Nephron (organoid): ENCODE measurements at regions not wholly inside any gene's neighbourhood (a gene's known extent, or its start where the extent isn't known, plus 50 kb on each side); places are given as distances from the start of the nearest gene placed in this dataset.

ENCODE experiments used
- H3K27ac Mint-ChIP-seq, 3 experiments: 2 replicates each; pipeline ENCODE4 v1.8.0; 2020; ENCODE audit warnings: mixed read lengths in 3 of 3, mild to moderate bottlenecking in 2 of 3, moderate library complexity in 1 of 3
- H3K27me3 Mint-ChIP-seq: 2 replicates; pipeline ENCODE4 v1.8.0; 2021; ENCODE audit warnings: low read depth, mild to moderate bottlenecking, moderate library complexity, mixed read lengths
- H3K36me3 Mint-ChIP-seq: 2 replicates; pipeline ENCODE4 v1.8.0; 2020; ENCODE audit warnings: low read depth, mixed read lengths
- H3K4me1 Mint-ChIP-seq: 2 replicates; pipeline ENCODE4 v1.8.0; 2020; ENCODE audit warnings: mixed read lengths
- H3K4me3 Mint-ChIP-seq, 3 experiments: 2 replicates each; pipeline ENCODE4 v1.8.0; 2020; ENCODE audit warnings: mild to moderate bottlenecking in 3 of 3, mixed read lengths in 3 of 3, moderate library complexity in 2 of 3
- H3K9me3 Mint-ChIP-seq: 2 replicates; pipeline ENCODE4 v1.8.0; 2020; ENCODE audit warnings: mixed read lengths
- TF ChIP-seq, protein P1 (sequence below), 3 experiments: fragments of 200-600 bp; sonication (generic); IDR thresholded peaks; one replicate each; pipeline ENCODE4 v1.5.0; 2021; ENCODE audit warnings: antibody characterized with exemption in 3 of 3; ENCODE audit not compliant: unreplicated experiment in 3 of 3

DNA sequence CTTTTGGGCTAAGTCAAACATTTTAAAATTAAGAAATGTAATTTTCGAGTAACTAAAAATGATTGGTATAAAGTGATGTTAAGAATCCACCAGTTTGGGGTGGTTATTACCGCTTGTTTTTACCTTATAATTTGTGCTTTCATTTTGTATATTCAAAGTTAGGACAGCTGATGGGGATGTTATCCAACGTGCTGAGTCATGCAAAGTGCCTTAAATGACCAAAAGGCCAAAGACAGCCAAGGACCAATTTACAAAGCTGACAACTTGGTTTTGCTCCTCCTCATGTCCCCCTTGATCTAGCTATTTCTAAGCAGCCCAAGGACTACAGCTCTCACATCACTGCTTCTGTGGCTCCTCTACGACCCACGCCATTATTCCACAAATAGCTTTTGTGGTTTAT lies 181.4 kb upstream of the PCDH7 start:
- Mint-ChIP-seq H3K4me3 (no peak overlapping the region), H3K9me3 (no peaks in the 10 kb centered on the region), H3K36me3 (no peaks in the 10 kb centered on the region), H3K4me1 (peaks cover 3% of the 10 kb centered on the region), H3K27ac (no peak overlapping the region), H3K27me3 (no peaks in the 10 kb centered on the region)
- TF ChIP-seq, protein P1, sequence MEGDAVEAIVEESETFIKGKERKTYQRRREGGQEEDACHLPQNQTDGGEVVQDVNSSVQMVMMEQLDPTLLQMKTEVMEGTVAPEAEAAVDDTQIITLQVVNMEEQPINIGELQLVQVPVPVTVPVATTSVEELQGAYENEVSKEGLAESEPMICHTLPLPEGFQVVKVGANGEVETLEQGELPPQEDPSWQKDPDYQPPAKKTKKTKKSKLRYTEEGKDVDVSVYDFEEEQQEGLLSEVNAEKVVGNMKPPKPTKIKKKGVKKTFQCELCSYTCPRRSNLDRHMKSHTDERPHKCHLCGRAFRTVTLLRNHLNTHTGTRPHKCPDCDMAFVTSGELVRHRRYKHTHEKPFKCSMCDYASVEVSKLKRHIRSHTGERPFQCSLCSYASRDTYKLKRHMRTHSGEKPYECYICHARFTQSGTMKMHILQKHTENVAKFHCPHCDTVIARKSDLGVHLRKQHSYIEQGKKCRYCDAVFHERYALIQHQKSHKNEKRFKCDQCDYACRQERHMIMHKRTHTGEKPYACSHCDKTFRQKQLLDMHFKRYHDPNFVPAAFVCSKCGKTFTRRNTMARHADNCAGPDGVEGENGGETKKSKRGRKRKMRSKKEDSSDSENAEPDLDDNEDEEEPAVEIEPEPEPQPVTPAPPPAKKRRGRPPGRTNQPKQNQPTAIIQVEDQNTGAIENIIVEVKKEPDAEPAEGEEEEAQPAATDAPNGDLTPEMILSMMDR (IDR thresholded peaks at IDR 0.05; ENCODE audit: unreplicated experiment in 3 of 3) = no peak

DNA sequence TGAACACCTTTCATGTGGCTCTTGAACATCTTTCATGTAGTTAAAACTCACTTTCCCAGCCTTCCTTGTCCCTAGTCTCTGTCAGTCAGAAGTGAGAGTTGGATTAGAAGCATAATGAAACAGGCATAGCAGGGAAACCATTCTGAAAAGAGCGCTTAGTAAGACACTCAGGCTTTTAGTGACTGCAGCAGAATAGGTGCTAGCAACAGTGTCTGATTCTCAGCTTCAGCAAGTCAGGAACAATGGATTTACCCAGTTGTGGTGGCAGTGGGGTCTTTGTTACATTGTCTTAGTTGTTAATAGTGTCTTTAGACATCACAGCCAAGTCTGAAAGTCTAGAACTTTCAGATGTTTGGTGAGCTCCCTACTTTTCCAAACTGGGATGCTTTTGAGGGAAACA lies 177.1 kb upstream of the PCDH7 start:
- Mint-ChIP-seq H3K36me3 (no peaks in the 10 kb centered on the region), H3K4me3 (no peak overlapping the region), H3K27ac (no peak overlapping the region), H3K27me3 (no peaks in the 10 kb centered on the region), H3K4me1 (no peaks in the 10 kb centered on the region), H3K9me3 (no peaks in the 10 kb centered on the region)
- TF ChIP-seq, protein P1 (IDR thresholded peaks at IDR 0.05; ENCODE audit: unreplicated experiment in 3 of 3) = no peak

DNA sequence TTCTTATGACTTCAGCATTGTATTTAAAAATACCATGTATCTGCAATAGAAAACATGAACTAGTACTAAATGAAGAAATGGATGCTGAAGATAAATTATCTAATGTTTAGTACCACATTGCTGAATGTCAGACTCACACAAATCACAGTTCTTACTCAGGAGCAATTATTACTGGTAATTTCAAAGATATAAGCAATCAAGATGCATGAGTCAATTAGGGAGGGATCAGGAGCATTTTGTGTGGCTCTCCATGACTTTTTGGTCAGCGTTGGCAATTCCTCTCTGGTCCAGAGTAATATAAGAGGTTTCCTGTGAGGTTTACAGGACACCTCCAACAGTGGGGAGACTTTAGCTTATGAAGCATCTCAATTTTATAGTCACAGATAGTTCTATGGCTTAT lies 167.0 kb upstream of the PCDH7 start:
- Mint-ChIP-seq H3K4me3 (no peak overlapping the region), H3K27ac (no peak overlapping the region), H3K4me1 (peaks cover 5% of the 10 kb centered on the region), H3K9me3 (peaks cover 4% of the 10 kb centered on the region), H3K36me3 (no peaks in the 10 kb centered on the region), H3K27me3 (no peaks in the 10 kb centered on the region)
- TF ChIP-seq, protein P1 (IDR thresholded peaks at IDR 0.05; ENCODE audit: unreplicated experiment in 3 of 3) = no peak

DNA sequence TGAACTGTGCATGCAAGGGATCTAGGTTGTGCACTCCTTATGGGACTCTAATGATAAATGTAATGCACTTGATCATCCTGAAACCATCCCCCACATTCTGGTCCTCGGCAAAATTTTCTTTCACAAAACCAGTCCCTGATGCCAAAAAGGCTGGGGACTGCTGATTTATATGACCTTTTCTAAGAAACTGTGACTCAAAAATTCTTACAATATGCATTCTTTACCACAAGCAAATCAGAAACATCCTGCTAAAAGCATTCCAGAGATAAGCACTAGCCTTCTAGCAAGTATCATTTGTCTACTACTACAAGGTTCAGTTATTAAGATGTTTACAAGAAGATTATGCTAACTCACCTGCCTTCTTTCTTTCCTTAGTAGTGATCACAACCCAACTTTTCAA lies 166.5 kb upstream of the PCDH7 start:
- Mint-ChIP-seq H3K4me3 (no peak overlapping the region), H3K27me3 (no peaks in the 10 kb centered on the region), H3K36me3 (no peaks in the 10 kb centered on the region), H3K4me1 (peaks cover 5% of the 10 kb centered on the region), H3K9me3 (peaks cover 4% of the 10 kb centered on the region), H3K27ac (no peak overlapping the region)
- TF ChIP-seq, protein P1 (IDR thresholded peaks at IDR 0.05; ENCODE audit: unreplicated experiment in 3 of 3) = no peak

DNA sequence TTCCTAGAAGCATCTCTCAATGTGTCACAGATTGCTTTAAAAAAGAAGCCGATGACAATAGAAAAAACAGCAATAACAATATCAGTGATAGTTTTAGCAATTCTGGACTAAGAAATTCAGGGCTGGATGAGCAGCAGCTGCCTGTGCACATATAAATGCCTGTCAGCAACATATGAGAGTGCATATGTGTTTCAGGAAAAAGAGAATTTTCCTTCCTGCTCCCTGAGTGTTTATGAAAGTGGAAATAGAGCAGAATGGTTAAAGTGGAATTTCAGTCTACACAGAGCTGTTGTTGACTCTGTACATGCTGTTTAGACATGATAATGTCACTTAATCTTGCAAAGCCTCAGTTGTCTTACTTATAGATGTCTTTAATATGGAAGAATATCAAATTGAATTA lies 164.4 kb upstream of the PCDH7 start:
- TF ChIP-seq, protein P1 (IDR thresholded peaks at IDR 0.05; ENCODE audit: unreplicated experiment in 3 of 3) = no peak
- no peak overlapping the region for H3K27ac Mint-ChIP-seq
- no peak overlapping the region for H3K4me3 Mint-ChIP-seq
- peaks cover 10% of the 10 kb centered on the region for H3K4me1 Mint-ChIP-seq
- H3K36me3 Mint-ChIP-seq = no peaks in the 10 kb centered on the region
- peaks cover 6% of the 10 kb centered on the region for H3K9me3 Mint-ChIP-seq
- H3K27me3 Mint-ChIP-seq = no peaks in the 10 kb centered on the region

DNA sequence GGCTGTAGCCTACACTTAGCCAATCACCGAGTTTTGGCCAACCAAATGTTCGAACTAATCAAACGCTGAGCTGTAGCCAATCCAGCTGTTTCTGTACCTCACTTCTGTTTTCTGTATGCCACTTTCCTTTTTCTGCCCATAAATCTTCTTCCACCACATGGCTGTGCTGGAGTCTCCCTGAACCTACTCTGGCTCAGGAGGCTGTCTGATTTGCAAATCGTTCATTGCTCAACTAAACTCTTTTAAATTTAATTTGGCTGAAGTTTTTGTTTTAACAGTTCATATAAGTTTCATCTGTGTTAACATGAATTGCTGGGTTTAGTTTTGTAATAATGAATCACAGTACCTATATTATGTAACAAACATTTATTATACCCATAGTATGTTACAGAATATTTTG lies 160.7 kb upstream of the PCDH7 start:
- Mint-ChIP-seq H3K27ac (no peak overlapping the region), H3K36me3 (no peaks in the 10 kb centered on the region), H3K27me3 (no peaks in the 10 kb centered on the region), H3K9me3 (peaks cover 18% of the 10 kb centered on the region), H3K4me1 (peaks cover 5% of the 10 kb centered on the region), H3K4me3 (no peak overlapping the region)
- TF ChIP-seq, protein P1 (IDR thresholded peaks at IDR 0.05; ENCODE audit: unreplicated experiment in 3 of 3) = no peak
